ENCODE measurements at regions not wholly inside any gene's neighbourhood (a gene's known extent, or its start where the extent isn't known, plus 50 kb on each side); places are given as distances from the start of the nearest gene placed in this dataset.

DNA sequence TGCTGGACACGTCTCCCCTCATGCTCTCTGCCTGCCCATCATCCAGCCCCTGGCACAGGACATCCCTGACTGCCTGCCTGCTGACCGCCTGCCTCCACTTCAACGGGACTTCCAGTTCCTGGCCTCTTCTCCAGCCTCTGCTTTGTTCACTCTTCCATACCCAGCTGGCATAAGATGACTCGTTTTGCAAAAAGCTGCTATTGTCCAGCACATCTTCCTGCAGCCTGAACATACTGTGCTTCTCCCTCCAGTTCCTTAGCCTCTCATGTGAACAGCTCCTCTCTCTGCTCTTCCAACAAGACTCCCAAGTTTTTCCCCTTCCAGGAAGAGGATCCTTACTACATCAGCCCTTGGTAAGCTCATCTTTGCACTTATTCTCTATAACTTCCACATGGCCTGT is 62.4 kb upstream of the SKOR2 start:
- DNase-seq: no peak

DNA sequence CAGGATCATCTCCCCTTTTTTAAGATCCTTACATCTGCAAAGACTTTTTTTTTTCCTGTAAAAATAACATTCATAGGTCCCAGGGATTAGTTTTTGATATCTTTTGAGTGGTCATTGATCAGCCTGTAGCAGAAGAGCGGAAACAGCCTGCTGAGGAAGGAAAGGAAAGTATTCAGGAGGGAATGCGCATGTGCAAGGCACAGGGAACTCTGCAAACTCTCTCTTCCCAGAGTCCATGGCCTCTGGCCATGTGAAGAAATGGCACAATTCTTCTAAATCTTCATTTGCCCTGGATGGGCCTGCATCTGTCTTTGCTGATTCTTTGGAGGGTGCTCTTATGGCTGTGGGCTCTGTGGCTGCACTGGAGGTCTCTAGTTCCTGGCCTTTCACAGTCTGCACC is 60.1 kb upstream of the SKOR2 start:
- no peak for DNase-seq
